ENCODE measurements at regions not wholly inside any gene's neighbourhood (a gene's known extent, or its start where the extent isn't known, plus 50 kb on each side); places are given as distances from the start of the nearest gene placed in this dataset.

GRCh38 chr14:84456946-84457345, 1073.0 kb upstream of the FLRT2 start:
- no peaks in the 10 kb centered on the region for H3K27me3 ChIP-seq
- H3K4me3 ChIP-seq = no peak overlapping the region
- H3K9me3 ChIP-seq (replicated peaks in 1 of 3) = no peaks in the 10 kb centered on the region
- H3K27ac ChIP-seq = no peak overlapping the region
- H3K4me1 ChIP-seq (replicated peaks in 1 of 2) = no peaks in the 10 kb centered on the region
- intact Hi-C loops (cut with DNase I) = no loop called here
- TF ChIP-seq CTCF (IDR thresholded peaks at IDR 0.05) (no peak), POLR2A (IDR thresholded peaks at IDR 0.05) (no peak)
- no peak for DNase-seq
- no peaks in the 10 kb centered on the region for H3K36me3 ChIP-seq (replicated peaks in 1 of 2)
- WGBS, 4 donors = 91 to 97% (median 95%) methylated on average over 2 of the region's 2 CpGs

GRCh38 chr14:84458881-84459280, 1071.1 kb upstream of the FLRT2 start:
- H3K9me3 ChIP-seq (replicated peaks in 1 of 3) = no peaks in the 10 kb centered on the region
- no peak overlapping the region for H3K4me3 ChIP-seq
- H3K27ac ChIP-seq = no peak overlapping the region
- no peaks in the 10 kb centered on the region for H3K4me1 ChIP-seq (replicated peaks in 1 of 2)
- intact Hi-C loops (cut with DNase I) = no loop called here
- DNase-seq = no peak
- H3K27me3 ChIP-seq = no peaks in the 10 kb centered on the region
- WGBS, 4 donors = 27 to 46% (median 39%) methylated on average over 1 of the region's 1 CpG
- TF ChIP-seq POLR2A (IDR thresholded peaks at IDR 0.05) (no peak), CTCF (IDR thresholded peaks at IDR 0.05) (no peak)
- H3K36me3 ChIP-seq (replicated peaks in 1 of 2) = no peaks in the 10 kb centered on the region

- no peaks in the 10 kb centered on the region for H3K9me3 ChIP-seq (replicated peaks in 1 of 3)
- no peaks in the 10 kb centered on the region for H3K36me3 ChIP-seq (replicated peaks in 1 of 2)
- no peak overlapping the region for H3K27ac ChIP-seq
- no peak overlapping the region for H3K4me3 ChIP-seq
- intact Hi-C loops (cut with DNase I) = no loop called here
- H3K27me3 ChIP-seq = no peaks in the 10 kb centered on the region
- no peaks in the 10 kb centered on the region for H3K4me1 ChIP-seq (replicated peaks in 1 of 2)
- TF ChIP-seq POLR2A (IDR thresholded peaks at IDR 0.05) (no peak), CTCF (IDR thresholded peaks at IDR 0.05) (no peak)
- no peak for DNase-seq
- 16 to 35% (median 26%) methylated on average over 1 of the region's 1 CpG for whole genome bisulfite sequencing, 4 donors
Measured at GRCh38 chr14:84465880-84466279, 1064.1 kb upstream of the FLRT2 start.

- intact Hi-C loops (cut with DNase I) = no loop called here
- Histone ChIP-seq H3K9me3 (replicated peaks in 1 of 3) (no peaks in the 10 kb centered on the region), H3K27me3 (no peaks in the 10 kb centered on the region), H3K36me3 (replicated peaks in 1 of 2) (no peaks in the 10 kb centered on the region), H3K4me1 (replicated peaks in 1 of 2) (no peaks in the 10 kb centered on the region), H3K27ac (no peak overlapping the region), H3K4me3 (no peak overlapping the region)
- WGBS, 4 donors = 72 to 74% (median 73%) methylated on average over 5 of the region's 5 CpGs
- no peak for DNase-seq
- TF ChIP-seq CTCF (IDR thresholded peaks at IDR 0.05) (no peak), POLR2A (IDR thresholded peaks at IDR 0.05) (no peak)
Measured at GRCh38 chr14:84468153-84468552, 1061.8 kb upstream of the FLRT2 start.
